Suppressor macrophage treated with lipopolysaccharide for 4 hours (primary cell): ENCODE measurements at regions not wholly inside any gene's neighbourhood (a gene's known extent, or its start where the extent isn't known, plus 50 kb on each side); places are given as distances from the start of the nearest gene placed in this dataset.

ENCODE experiments used
- DNase-seq: peaks from one replicate; pipeline ENCODE4 v3.0.0-alpha.2; 2020

DNA sequence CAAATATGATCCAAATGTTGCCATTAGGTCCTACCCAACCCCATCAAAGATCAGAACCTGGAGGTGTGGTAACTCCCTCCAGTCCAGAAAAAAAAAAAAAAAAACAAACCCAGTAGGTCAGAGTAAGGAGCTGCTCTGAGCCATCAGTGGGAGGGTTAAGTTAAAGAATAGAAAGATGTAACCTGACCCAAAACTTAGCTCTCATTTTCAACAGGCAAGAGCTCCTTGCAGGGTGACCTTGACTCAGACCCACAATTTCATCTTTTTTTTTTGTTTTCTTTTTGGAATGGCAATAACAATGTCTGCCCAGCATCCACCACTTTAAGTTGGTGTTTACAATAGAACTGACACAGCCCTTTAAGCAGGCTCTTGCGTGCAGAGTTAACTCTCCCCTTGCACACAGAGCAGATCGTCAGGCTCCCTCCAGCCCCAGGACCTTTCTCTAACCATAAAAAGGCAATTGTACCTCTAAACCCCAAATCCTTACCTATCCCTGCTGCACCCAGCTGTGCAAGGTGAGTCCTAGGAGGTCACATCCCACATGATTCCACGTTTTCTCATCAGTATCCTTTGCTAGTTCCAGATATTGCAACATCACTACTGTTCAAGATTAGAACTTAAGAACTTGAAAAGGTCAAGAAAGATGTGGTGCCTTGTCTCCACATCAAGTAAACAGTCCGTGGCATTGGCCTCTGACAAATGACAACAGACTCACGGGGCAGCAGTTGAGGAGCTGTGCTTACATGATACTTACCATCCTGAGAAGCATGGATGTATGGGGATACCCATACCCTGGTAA is 178.6 kb upstream of the EEA1 start:
- DNase-seq: no peak

DNA sequence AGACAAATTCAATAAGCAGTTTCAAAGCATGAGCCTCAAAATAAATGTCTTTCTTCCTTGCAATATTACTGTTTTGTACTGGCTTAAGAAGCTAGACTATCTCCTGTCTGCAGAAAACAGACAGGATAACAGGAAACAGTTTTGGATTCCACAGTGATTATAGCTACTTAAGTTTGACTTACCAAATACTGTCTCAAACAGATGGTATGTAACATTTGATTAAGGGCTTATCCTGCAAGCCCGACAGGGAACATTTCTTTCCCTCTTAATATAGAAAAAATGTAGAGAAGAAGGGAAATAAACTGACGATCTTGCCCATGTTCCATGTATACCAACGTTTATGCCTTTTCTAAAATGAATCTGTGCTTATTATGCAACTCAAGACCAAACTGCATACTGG is 179.9 kb upstream of the EEA1 start:
- no peak for DNase-seq

DNA sequence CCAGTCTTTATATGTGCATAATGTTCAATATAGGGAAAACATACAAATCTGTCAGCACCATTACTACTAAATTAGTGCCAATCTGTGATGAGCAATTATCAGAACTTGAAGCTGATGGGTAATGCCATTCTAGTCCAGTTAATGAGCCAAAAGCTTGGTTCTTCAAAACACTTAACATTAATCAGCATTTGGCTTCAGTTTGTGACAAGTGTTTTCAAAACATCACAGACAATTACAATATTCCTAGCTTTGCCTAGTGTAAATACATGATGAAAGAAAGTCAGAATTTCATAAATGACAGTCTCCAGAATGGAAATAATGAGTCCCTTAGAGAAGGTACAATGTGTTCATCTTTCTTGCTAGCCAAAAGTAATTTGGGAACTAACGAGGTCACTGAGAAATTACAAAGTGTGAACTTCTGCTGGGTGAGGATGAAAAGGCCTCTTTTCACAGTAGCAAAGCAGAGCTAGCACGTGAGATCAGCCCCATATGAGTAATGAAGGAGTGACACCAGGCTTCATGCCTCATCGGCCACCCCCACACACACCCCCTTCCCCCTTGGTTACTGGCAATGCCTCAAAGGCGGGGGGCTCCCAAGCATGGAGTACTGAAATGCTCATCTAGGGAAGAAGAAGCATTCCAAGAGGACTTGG is 180.6 kb upstream of the EEA1 start:
- DNase-seq: peak; percentile 78

DNA sequence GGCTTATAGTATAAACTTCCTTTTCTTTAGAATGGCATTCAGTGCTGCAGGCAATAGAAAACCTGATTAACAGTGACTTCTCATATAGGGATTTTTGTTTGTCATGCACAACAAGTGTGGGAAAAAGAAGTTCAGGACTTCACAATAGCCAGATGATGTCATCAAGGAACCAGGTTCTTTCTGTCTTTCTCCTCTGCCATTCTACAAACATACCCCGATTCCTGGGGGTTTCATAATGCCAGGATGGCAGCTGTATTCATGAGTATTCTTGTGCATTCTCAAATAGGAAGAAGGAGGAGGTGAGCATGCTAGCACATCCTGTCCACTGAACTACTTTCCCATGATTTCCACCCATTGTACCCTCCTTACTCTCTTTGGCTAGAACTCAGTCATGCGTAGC is 182.7 kb upstream of the EEA1 start:
- peak; percentile 52 for DNase-seq

DNA sequence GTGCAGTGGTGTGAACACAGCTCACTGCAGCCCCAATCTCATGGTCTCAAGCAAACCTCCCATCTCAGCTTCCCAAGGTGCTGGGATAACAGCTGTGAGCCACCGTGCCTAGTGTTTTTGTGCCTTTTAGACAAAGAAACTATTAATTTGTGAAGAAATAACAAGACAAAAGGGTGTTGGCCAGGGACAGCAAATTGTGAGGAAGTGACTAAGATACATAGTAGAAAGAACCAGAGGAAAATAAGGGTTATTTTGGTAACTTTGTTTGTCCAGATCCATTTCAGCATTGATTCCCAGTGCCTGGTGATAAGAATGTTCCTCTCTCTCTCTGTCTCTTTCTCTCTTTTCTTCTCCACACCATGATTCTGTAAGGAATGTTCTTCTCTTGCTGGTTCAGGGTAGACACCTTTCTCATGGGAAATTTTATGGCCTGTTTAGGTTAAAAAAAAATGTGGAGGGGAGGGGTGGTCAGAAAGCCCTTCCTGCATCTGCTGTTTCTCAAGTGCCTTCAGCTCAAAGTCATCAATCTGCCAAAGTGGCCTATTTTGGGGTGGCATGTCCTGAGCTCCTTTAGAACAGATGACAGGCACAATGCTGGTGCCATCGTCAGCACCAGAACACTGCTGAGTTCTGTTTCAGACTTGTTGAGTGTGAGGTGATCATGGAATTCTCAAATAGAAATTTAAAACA is 184.4 kb upstream of the EEA1 start:
- peak; percentile 31 for DNase-seq

DNA sequence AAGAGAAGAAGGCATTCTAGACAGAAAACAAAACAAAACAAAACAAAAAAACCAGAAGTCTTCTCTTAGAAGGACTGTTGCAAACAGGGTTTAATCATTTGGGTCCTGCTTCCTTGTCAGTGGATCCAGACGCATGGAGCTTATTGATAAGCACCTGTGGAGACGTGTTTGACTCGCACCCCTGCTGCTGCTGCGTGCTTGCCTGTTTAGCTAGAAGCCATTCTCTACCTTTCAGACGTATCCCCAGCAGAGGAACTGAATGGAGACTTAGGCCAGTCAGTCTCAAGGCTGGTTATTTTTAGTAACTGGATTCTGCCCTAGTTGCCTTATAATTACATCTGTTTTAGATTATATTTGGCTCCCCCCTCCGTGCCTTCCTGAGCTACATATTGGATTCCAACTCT is 186.1 kb upstream of the EEA1 start:
- DNase-seq: no peak

DNA sequence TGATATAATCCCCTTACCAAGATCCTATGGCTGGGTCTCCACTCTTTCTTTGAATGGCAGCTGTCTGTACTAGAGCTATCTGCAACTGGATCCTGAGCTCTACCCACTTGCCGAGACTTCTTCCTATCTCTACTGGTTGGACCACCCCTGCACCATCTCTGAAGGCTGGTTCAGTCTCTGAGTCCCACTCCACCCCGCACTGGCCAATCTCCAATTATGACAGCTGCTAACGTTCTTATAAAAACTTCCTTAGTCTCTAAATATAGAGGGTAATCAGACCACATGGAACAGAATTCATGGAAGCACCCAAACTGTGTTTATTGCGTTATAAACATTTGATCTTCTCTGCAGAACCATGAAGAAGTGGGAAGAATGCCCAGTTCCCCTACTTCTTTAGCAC is 186.6 kb upstream of the EEA1 start:
- no peak for DNase-seq

DNA sequence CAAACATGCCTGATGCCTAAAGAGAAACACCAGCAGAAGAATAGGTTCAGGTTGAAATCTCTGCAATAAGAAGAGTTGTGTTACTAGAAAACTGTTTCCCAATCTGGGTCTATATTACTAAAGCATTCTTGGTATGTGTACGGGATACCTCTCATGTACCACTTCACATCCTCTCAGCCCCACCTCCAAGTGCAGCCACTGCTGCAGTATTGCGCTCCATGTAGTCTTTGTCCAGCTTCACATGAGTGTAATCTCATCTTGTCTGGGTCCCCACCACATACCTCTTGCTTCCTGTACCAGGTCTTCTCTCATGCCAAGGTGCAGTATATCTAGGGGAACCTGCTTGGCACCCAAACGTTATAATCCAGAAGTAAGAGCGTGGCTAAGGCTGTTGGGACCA is 187.5 kb upstream of the EEA1 start:
- no peak for DNase-seq

DNA sequence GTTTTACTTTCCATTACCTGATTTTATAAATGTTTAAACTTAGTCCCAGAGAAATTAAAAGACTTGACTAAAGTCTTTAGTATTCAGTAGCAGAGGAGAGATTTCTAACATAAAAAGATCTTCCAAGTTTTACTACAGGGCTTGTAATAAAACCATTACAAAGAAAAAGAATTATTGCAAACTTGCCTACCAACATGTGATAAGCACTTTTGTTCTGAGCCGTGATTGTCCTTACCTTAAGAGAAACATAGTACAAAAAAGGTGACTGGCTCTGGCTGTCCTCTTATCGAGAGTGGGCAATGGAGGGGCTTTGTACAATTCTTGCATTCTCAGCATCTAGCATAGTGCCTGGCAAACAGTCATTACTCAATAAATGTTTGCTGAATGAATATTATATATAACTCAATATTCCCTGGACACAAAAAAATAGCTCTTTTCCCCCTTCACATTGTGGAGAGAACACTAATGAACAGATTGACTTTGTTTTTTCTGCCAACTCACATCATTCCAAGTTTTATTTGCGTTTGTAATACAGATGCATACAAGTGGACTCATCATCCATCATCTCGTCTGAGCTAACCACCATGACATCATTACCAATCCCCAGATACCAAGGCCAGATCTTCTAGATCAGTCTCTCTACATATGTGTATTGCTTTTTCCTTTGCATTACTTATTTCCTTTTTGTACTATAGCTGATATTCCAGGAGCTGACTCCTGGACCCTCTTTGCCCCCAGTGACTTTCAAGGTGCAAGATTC is 192.8 kb upstream of the EEA1 start:
- DNase-seq: no peak

DNA sequence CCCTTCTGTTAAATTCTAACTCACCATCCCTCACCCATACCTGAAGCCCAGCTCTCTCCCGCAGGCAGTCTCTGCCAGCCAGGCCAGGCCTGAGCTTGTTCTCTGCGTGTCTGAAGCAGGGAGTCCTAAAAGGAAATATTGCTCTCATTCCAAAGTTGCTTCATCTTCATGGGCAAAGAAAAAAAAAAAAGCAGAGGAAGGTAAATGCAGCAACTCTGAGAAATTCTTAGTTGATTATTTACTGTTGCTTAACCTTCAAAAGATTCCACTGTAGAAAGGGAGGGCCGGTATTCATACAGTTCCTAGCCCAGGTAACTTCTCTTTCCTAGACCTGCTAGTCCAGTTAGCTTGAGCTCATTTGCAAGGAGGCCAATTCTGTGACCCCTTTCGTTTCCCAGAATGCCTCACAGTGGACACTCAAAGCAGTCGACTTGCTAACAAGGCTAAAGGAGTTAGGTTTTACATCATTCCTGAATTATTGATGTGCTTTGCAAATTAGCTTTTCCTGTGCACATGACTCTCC is 193.5 kb upstream of the EEA1 start:
- no peak for DNase-seq

DNA sequence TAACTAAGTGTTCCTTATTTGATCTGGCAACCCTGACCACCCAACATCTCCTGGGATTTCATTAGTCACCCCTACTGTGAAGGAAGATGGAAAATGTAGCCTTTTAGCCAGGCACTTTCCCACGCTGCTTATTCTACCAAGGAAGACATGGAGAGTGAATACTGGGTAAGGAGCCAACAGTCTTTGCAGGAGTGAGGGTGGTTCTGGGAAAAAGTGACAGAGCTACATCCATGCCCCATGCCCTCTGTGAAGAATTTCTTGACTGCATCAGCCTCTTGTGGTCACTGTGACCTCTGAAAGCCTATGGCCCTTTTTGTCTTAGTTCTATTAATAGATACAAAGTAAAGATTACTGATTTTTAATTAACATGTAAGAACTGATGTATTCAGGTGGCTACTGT is 196.0 kb upstream of the EEA1 start:
- no peak for DNase-seq

DNA sequence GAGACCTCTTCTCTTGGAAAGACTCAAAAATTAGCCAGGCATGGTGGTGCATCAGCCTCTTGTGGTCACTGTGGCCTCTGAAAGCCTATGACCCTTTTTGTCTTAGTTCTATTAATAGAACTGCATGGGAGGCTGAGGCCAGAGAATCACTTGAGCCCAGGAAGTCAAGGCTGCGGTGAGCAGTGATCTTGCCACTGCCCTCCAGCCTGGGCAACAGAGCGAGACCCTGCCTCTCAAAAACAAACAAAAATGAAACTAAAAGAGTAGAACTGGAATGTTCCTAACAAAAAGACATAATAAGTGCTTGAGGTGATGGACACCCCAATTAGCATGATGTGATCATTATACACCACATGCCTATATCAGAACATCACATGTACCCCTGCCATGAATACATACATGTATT is 197.0 kb upstream of the EEA1 start:
- DNase-seq: no peak

DNA sequence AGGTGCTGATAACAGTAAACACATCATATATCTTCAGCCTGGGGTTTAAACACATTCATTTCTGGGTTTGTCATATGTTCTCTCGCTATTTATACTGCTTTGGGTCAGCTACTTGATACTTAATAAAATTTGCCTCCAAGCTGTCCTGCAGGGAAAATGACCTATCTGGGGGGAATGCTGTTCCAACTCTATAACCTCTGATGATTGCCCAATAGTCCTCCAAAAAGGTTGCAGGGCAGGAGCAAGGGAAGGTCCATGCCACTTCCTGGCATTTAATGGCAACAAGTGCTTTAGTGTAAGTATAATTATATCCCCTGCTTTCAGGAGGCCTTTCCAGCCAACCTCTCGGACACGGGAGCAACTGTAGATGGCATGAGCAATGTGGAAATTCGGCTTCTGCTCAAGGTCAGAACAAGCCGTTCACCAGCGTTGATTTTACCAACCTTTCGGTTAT is 198.0 kb upstream of the EEA1 start:
- no peak for DNase-seq

DNA sequence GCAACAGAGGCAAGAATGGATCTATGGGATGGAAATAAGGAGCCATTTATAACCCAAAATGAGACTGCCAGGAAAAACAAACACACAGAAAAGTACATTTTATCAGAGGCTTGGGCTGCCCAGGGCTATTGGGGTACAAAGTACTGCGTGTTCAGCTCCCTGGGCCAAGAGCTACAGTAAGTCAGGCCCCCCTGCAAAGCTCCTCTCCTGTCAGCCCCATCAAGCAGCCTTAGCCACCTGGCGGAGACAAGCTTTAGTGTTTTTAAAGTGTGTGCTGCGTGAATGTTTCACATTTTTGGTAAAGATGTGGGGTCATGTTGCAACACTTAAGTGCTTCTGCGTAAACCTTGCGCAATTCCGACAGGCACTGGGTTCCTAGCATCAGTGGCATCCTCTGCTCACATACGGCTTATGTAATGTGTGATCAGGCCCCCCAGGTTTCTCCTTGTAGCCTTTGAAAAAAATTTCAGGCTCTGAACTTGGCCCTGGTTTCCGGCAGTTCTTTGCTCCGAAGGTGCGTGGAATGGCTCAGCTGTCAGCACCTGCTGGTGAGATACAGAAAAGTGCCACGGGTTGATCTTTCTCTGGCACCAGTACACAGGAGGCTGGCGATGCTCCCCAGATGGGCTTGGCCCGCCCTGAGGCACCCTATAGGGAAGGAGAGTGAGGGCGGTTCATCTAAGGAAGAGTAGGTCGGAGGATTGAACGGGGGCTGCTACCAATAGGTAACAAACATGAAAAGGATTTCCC is 198.7 kb upstream of the EEA1 start:
- DNase-seq: peak; percentile 69

DNA sequence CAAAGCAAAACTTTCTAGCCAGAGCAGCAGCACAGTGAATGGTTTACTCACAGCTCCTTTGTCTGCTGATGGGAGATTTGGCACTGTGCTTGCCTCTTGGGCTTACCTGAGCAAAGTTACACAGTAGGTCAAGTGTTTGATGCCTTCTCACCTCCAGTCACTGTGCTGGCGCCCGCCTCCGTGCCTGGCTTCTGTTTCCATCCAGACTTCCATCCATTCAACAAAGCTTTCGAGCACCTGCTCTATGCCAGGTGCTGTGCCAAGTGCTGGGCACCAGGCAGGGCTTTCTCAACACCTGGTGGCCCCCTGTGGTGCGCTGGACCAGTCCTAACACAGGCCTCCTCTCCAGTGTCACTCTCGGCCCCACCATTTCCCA is 199.2 kb upstream of the EEA1 start:
- DNase-seq: no peak

DNA sequence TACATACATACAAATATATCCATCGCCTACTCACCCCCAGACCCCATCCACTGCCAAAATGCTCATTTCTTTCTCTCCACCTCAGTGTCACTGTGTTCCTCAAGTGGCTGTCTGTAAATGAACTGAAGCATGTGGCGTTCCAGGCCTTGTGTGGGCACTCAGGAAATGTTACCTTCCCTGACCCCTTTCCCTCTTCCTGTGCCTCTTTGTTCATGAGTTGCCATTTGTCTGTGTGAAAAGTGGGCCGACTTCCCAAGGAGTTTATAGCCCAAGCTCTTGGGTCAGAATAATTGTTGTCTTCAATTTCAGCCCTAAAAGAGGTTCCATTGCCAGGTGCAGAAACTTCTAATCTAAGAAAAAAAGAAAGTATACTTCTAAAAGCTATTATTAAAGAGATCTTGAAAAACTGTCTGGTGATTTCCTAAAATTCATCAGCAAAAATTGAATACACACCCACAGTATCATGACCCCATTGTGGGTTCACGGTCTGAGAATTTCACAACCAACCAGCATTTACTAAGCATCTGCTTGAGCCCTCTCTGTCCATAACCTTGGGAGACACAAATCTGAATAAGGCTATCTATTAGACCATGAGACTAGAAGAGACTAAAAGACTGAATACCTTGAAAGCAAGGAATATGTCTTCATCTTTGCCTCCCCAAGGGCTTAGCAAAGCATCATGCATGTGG is 201.4 kb upstream of the EEA1 start:
- peak; percentile 43 for DNase-seq

DNA sequence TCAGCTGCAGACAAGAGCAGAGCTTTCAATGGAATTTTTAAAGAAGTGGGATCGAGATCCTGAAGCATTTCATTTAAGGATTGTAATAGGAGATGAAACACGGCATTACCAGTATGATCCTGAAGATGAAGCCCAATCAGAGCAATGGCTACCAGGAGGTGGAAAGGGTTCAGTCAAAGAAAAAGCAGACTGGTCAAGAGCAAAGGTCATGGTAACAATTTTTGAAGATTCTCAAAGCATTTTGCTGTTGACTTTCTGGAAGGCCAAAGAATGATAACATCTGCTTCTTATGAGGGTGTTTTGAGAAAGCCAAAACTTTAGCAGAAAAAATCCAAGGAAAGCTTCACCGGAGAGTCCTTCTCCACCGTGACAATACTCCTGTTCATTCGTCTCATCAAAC is 204.3 kb upstream of the EEA1 start:
- DNase-seq: no peak

DNA sequence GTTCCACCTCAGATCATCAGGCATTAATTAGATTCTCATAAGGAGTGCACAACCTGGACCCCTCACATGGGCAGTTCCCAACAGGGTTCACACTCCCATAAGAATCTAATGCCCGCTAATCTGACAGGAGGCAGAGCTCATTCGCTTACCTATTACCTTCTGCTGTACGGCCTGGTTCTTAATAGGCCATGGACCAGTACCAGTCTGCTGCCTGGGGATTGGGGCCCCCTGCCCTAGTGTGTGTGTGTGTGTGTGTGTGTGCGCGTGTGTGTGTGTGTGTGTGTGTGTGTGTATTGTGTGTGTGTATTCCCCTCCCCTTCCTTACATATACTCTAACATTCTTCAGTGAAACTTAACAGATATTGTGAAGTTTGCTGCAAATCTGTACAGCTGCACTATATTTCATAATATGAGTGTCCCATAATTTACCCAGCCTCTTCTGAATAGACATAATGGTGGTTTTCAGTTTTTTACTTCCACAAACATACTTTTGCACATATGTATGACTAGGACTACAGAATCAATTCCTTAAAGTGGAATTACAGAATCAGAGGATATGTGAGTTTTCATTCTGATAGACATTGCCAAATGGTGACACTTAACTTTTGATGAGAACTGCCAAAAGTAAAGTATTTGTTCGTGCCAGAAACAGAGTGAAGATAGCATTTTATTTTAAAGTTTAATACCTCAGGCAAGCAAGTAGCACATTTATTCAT is 205.2 kb upstream of the EEA1 start:
- DNase-seq: peak; percentile 38

DNA sequence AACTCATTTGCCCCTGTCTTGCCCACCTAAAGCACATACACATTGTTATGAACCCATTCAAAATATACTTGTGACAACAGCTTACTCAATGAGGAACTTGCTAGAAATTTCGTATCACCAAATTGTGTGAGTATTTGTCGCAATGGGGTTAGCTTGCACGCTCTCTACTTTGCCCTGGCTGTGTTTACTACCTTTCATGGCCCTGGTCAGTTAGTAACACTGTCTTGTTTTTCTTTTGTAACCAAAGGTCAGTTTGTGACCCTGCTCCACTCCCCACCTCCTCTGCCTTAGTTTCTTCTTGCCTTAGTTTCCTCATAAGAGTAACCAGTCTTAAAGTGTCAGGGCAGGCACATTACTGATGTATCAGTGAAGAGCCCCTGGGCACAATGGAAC is 205.8 kb upstream of the EEA1 start:
- DNase-seq: peak; percentile 45

DNA sequence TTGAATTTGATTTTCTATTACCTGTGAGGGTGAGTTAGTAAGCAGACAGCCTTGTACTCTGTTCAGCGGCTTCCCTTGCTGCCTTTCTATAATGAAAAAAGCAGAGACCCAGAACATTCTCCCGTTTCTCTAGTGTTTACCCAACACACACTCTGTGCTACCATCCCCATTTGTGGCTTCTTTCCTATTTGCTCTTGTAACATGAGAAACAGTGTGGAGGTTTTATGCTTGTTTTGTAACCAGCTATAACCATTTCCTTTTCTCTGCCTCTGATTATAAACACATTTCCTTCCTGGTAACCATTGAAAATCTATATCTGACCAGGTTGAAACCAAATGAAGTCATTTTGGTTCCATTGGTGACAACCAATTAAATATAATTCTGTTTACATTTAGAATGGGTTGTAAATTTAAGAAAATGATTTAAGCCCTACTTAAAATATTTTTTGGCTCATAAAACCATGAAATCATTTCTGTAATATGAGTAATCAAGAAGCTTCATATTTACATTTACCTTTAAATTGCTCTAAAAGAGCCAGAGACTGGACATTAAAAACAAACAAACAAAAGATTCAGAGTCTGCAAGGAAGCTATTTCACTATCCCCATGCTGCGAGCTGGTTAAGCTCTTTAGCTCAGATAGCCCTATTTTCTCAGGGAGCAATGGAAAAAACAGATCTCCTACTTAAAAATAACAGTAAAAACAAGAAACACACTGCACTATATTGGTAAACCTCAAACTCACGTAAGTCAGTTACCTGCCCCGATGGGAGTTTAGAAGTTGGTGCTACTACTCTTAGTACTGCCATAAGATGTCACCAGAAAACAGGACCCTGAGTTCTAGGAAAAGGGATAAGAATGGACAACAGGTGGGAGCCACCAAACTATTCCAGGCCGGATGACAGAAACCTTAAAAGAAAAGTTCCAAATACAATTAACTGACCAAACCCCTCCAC is 206.5 kb upstream of the EEA1 start:
- no peak for DNase-seq
